NCI-H82 treated with DMSO at 0.1 percent for 48 hours (cell line): ENCODE measurements at regions not wholly inside any gene's neighbourhood (a gene's known extent, or its start where the extent isn't known, plus 50 kb on each side); places are given as distances from the start of the nearest gene placed in this dataset.
A peak's percentile ranks its signal among the peaks of the same experiment; 100 is the strongest.
"Not testable (repeated sequence)": the region's sequence is repeated elsewhere in the genome, so short reads cannot be mapped to it uniquely, and the experiment has no call there.

Experiments
- DNase-seq: peaks from one replicate; lab custom pipeline; 2025; ENCODE audit not compliant: unreplicated experiment; lab: John Stamatoyannopoulos, UW

- no peak for DNase-seq
These were observed 302.2 kb downstream of the RPS24 start for GRCh38 chr10:78335691-78336401.

GRCh38 chr10:78336402-78336791 is 302.7 kb downstream of the RPS24 start:
- no peak for DNase-seq

GRCh38 chr10:78337016-78337415 is 303.4 kb downstream of the RPS24 start:
- DNase-seq = no peak

- DNase-seq = no peak
These were observed 304.2 kb downstream of the RPS24 start for GRCh38 chr10:78337646-78338391.

GRCh38 chr10:78338717-78339116 is 305.1 kb downstream of the RPS24 start:
- DNase-seq = no peak

- DNase-seq = no peak
These were observed 305.6 kb downstream of the RPS24 start for GRCh38 chr10:78339251-78339650.

- DNase-seq = no peak
These were observed 308.4 kb downstream of the RPS24 start for GRCh38 chr10:78341953-78342614.

- DNase-seq = peak; percentile 88
These were observed 309.4 kb downstream of the RPS24 start for GRCh38 chr10:78342827-78343653.

- DNase-seq = not testable (repeated sequence)
These were observed 310.6 kb downstream of the RPS24 start for GRCh38 chr10:78344257-78344656.

- not testable (repeated sequence) for DNase-seq
These were observed 311.9 kb downstream of the RPS24 start for GRCh38 chr10:78345515-78345914.

GRCh38 chr10:78346721-78347120 is 313.1 kb downstream of the RPS24 start:
- no peak for DNase-seq

- no peak for DNase-seq
These were observed 314.9 kb downstream of the RPS24 start for GRCh38 chr10:78348411-78349164.

- no peak for DNase-seq
These were observed 315.5 kb downstream of the RPS24 start for GRCh38 chr10:78349165-78349516.

- DNase-seq = no peak
These were observed 316.4 kb downstream of the RPS24 start for GRCh38 chr10:78349911-78350663.

- DNase-seq = no peak
These were observed 317.6 kb downstream of the RPS24 start for GRCh38 chr10:78351283-78351682.

- no peak for DNase-seq
These were observed 318.1 kb downstream of the RPS24 start for GRCh38 chr10:78351809-78352208.

GRCh38 chr10:78353636-78354035 is 320.0 kb downstream of the RPS24 start:
- DNase-seq = no peak

GRCh38 chr10:78354101-78354500 is 320.4 kb downstream of the RPS24 start:
- DNase-seq = no peak

- no peak for DNase-seq
These were observed 322.7 kb downstream of the RPS24 start for GRCh38 chr10:78356291-78356900.
